ENCODE measurements at regions not wholly inside any gene's neighbourhood (a gene's known extent, or its start where the extent isn't known, plus 50 kb on each side); places are given as distances from the start of the nearest gene placed in this dataset.
"Not testable (repeated sequence)": the region's sequence is repeated elsewhere in the genome, so short reads cannot be mapped to it uniquely, and the experiment has no call there.

DNA sequence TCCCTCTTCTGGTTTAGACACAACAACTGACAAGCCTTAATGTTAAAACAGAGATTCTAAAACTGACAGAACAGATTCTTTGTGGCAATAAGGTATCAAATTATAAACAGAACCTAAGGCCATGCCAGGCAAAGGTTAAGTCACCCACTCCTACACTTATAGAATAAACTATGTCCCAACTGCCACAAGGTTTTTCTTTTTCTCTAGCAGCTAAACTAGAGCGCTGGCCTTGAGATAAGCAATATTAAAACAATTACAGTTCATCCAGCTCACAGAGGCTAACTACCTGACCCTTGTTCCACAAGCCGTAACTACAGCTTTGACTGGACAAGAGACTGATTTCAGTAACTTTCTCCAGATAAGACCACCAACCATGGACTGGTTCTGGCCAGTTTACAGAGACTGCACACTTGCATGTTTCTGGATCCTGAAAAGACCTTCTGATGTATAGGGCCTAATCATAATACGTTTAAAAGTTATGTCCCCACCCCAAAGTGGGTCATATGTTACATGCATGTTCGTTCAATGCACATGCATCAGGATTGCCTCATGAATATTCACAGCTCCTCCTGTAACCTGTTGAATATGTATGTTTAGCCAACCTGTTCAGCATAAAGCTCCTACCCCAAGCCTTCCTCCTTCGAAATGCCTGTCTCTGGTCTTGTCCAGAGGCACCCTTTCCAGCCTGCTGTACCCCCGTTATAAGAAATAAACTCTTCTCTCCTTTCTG lies 61.9 kb upstream of the VASH1 start:
- DNase-seq (ENCODE audit: low read depth, low spot score): no peak

DNA sequence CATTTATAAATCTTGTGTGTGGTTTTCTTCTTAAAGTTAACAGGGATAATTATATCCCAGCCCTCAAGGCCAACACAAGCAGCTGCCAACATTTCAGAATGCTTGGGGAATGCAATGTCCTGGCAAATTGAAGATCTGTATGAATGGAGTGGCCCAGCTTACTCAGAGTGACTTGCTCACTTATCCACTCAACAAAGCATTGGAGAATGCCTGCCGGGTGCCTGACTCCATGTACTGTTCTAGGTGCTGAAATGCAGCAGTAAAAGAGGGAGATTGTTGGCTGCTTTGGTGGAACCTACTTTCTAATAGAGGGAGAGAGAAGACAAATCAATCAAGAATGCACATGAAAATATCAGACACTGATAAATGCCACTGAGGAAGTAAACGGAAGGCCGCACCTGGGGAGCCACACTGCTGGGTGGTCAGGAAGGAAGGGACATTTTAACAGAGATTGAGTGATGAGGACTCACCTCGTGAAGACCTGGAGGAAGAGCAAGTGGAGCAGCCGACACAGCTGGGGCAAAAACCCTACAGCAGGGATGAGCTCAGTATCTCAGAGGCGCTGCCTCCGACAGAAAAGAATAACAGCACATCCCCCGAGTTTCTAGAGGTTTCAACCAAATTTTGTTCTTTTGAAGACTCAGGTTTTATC lies 61.2 kb upstream of the VASH1 start:
- peak; percentile 19 for DNase-seq (ENCODE audit: low read depth, low spot score)

DNA sequence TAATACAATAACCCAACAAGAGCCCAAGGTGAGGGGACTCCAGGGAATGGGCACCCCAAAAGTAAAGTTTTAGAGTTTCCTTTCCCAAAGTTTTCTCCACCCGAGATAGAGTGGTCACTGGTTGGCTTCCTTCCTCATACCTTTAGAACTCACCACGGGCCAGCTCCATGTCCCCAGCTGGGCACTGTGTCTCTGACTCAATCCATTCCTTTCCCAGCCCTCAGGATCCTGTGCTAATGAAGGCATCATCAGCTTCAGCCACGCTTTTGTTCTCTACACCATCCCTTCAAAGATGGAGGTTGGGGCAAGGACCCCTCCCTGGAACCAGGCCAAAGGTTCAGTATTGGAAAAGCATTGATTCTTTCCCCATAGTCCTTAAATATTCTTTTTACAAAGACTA lies 59.8 kb upstream of the VASH1 start:
- DNase-seq (ENCODE audit: low read depth, low spot score): no peak

DNA sequence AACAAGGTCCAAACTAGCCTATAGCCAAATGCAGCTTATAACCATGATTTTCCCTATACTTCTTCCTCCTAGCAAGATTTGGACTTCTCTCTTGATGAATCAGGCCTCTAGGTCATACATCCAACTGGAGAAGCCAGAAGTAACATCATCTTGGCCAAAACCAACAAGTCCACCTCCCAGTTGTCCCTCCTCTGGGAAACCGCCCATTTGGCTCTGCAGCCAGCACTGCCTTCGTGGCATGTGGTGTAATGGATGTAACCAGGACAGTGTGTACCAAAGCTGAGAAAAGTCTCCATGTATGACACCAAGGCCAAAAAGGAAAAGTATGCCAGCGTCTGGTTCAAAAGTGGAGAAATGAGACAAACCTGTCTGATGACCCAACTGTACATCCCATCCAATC lies 59.3 kb upstream of the VASH1 start:
- DNase-seq (ENCODE audit: low read depth, low spot score): peak; percentile 17

DNA sequence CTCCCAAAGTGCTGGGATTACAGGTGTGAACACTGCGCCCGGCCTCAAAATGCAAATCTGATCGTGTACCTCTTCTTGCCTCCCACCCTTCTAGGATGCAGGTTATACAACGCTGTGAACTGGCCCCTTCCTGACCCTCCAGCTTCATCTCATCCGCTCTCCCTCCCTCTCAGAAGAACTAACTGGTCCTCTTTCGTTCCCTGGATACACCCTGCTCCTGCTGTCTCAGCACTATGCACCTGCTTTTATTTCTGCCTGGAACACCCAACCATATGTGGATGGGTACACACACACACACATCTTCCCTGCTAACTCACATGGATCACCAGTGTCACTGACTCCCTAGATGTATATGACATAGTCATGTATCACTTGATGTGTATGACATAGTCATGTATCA lies 56.1 kb upstream of the VASH1 start:
- DNase-seq (ENCODE audit: low read depth, low spot score): no peak

DNA sequence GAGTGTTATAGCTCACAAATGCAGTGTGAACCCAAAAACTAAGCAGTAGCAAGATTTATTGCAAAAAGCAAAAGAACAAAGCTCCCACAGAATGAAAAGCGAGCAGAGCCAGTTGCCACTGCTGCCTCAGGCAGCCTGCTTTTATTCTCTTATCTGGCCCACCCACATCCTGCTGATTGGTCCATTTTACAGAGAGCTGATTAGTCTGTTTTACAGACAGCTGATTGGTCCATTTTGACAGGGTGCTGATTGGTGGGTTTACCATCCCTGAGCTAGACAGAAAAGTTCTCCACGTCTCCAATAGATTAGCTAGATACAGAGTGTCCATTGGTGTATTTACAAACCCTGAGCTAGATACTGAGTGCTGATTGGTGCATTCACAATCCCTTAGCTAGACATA lies 55.1 kb upstream of the VASH1 start:
- DNase-seq (ENCODE audit: low read depth, low spot score): not testable (repeated sequence)

DNA sequence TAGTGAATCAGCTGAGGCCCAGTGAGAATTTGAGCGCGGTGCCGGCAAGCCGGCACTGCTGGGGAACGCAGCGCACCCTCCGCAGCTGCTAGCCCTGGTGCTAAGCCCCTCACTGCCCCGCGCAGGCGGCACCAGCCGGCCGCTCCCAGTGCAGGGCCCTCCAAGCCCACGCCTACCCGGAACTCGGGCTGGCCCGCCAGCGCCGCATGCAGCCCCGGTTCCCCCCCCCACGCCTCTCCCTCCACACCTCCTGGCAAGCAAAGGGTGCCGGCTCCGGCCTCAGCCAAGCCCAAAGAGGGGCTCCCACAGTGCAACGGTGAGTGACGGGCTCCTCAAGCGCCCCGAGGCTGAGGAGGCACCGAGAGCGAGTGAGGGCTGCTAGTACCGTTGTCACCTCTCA lies 54.5 kb upstream of the VASH1 start:
- DNase-seq (ENCODE audit: low read depth, low spot score): no peak

DNA sequence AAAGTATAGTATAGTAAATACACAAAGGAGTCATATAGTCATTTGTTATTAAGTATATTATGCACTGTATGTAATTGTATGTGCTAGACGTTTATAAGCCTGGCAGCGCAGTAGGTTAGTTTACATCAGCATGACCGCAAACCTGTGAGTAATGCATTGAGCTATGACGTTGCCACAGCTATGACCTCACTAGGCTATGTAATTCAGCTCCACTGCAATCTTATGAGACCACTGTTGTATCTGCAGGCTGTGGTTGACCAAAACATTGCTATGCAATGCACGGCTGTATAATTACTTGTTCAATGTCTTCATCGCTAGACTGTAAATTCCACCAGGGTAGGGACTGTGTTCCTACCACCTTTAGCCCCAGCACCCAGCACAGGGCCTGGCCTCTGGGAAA lies 53.2 kb upstream of the VASH1 start:
- no peak for DNase-seq (ENCODE audit: low read depth, low spot score)

DNA sequence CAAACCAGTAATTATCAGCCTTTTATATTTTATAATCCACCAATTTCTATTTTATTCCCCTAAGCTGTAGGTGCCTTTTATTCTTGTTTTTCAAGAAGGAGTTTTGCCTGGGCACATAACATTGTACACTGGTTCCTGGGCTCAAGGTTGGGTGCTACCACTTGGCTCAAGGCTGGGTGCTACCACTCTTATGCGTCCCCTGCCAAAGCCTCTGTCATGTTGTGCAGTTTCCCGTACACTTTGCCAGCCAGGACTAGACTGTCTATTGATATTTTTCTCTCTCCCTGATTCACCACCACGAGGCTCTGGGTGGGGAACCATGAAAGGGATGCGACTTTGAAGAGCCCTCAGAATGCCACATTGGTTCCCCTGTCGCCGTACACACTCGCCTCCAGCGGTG lies 52.5 kb upstream of the VASH1 start:
- DNase-seq (ENCODE audit: low read depth, low spot score): no peak

DNA sequence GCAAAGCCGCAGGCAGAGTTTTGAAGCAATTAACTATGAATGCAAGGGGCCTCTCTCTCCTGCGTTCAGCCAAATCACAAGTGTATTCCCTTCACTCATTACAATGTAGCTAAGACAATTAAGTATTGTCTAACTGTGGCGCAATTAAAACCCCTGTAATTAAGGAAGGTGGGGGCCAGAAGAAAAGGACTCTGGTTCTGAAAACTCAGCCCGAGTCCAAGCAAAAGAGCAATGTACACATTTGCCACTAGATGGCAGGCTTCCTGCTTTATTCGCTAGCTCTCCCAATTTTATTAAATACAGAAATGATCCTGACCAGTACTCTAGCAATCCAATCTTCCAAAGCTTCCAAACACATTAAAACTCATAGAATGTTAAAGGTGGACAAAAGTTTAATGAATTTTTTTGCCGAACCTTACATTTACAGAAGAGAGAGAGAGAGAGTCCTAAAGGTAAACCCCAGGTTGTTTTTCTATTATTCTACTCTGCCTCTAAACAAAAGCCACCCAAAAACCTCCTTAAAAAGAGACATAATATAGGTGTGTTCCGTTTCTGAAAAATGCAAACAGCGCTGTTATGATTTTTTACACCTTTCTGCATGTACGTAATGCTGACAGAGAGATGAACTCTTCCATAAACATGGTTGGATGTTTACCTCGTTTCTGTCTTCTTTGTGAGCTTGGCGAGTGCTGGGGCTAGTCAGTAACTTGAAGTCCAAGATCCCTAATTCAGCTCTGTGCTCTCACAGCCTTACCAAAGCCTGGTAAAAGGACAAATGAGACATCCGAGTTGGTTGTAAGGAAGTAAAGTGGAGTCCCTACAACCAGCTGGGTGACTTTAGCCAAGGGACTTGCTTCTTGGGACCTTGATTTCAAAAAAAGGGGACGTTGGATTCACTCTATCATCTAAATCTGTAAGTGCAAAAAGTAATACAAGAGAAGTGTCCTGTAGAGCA lies 50.9 kb upstream of the VASH1 start:
- peak; percentile 68 for DNase-seq (ENCODE audit: low read depth, low spot score)

Measured in astrocyte of the hippocampus (primary cell).